ENCODE measurements at regions not wholly inside any gene's neighbourhood (a gene's known extent, or its start where the extent isn't known, plus 50 kb on each side); places are given as distances from the start of the nearest gene placed in this dataset.

GRCh38 chr4:17336524-17336961 is 175.3 kb downstream of the QDPR start:
- Histone ChIP-seq H3K4me1 (ENCODE audit: insufficient read depth, low read length, poor library complexity, severe bottlenecking) (peaks cover 9% of the 10 kb centered on the region), H3K9ac (ENCODE audit: low read depth, low read length, poor library complexity, severe bottlenecking) (no peak overlapping the region), H3K36me3 (ENCODE audit: insufficient read depth, low read length) (no peaks in the 10 kb centered on the region), H2AFZ (ENCODE audit: low read length) (no peak overlapping the region), H3K9me2 (replicated peaks; ENCODE audit: low read depth, low read length) (no peaks in the 10 kb centered on the region), H4K20me1 (ENCODE audit: insufficient read depth, low read length, poor library complexity, severe bottlenecking) (no peaks in the 10 kb centered on the region), H3K27me3 (ENCODE audit: insufficient read depth, low read length, poor library complexity, severe bottlenecking) (no peaks in the 10 kb centered on the region), H3K9me3 (ENCODE audit: insufficient read depth, low read depth, low read length) (no peaks in the 10 kb centered on the region), H3F3A (ENCODE audit: low read depth) (no peaks in the 10 kb centered on the region), H3K4me3 (ENCODE audit: low read length, poor library complexity, severe bottlenecking) (no peak overlapping the region), H3K79me2 (ENCODE audit: insufficient read depth, low read length) (no peaks in the 10 kb centered on the region), H3K4me2 (ENCODE audit: low read depth, low read length, poor library complexity, severe bottlenecking) (peak overlapping the region; percentile 27)
- TF ChIP-seq EZH2phosphoT487 (IDR thresholded peaks at IDR 0.05; ENCODE audit: borderline replicate concordance) (no peak), CTCF (conservative IDR thresholded peaks at IDR 0.05; ENCODE audit: low read length) (no peak)

GRCh38 chr4:17336069-17336468 is 175.8 kb downstream of the QDPR start:
- H3K9me3 ChIP-seq (ENCODE audit: insufficient read depth, low read depth, low read length), result no peaks in the 10 kb centered on the region
- no peaks in the 10 kb centered on the region for H3K9me2 ChIP-seq (replicated peaks; ENCODE audit: low read depth, low read length)
- no peak overlapping the region for H2AFZ ChIP-seq (ENCODE audit: low read length)
- H3K36me3 ChIP-seq (ENCODE audit: insufficient read depth, low read length), result no peaks in the 10 kb centered on the region
- TF ChIP-seq EZH2phosphoT487 (IDR thresholded peaks at IDR 0.05; ENCODE audit: borderline replicate concordance) (no peak), CTCF (conservative IDR thresholded peaks at IDR 0.05; ENCODE audit: low read length) (no peak)
- no peak overlapping the region for H3K4me3 ChIP-seq (ENCODE audit: low read length, poor library complexity, severe bottlenecking)
- no peaks in the 10 kb centered on the region for H3K79me2 ChIP-seq (ENCODE audit: insufficient read depth, low read length)
- peak overlapping the region; percentile 27 for H3K4me2 ChIP-seq (ENCODE audit: low read depth, low read length, poor library complexity, severe bottlenecking)
- no peaks in the 10 kb centered on the region for H4K20me1 ChIP-seq (ENCODE audit: insufficient read depth, low read length, poor library complexity, severe bottlenecking)
- no peaks in the 10 kb centered on the region for H3K27me3 ChIP-seq (ENCODE audit: insufficient read depth, low read length, poor library complexity, severe bottlenecking)
- H3F3A ChIP-seq (ENCODE audit: low read depth), result no peaks in the 10 kb centered on the region
- no peak overlapping the region for H3K9ac ChIP-seq (ENCODE audit: low read depth, low read length, poor library complexity, severe bottlenecking)
- H3K4me1 ChIP-seq (ENCODE audit: insufficient read depth, low read length, poor library complexity, severe bottlenecking), result peaks cover 9% of the 10 kb centered on the region

DNA sequence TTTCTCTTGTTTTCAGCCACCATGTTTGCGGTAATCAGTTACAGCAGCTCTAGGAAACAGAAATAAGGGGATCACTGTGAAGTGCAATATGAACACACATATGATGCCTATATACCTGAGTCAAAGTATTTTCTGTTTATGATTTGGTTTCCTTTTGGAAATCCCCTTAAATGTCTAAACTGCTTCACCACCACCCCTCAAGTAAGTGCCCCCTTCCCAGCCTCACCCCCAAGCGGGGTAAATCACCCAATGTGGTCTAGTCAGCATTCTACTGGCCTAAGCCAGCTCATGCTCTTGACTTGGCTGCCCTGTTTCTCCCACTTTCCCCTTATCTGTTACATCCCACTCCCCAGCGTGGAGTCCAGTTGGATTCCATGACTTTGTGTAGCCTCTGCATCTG is 176.5 kb downstream of the QDPR start:
- H3K9me2 ChIP-seq (replicated peaks; ENCODE audit: low read depth, low read length), result no peaks in the 10 kb centered on the region
- H2AFZ ChIP-seq (ENCODE audit: low read length), result no peak overlapping the region
- no peaks in the 10 kb centered on the region for H3F3A ChIP-seq (ENCODE audit: low read depth)
- no peak overlapping the region for H3K4me3 ChIP-seq (ENCODE audit: low read length, poor library complexity, severe bottlenecking)
- TF ChIP-seq CTCF (conservative IDR thresholded peaks at IDR 0.05; ENCODE audit: low read length), result no peak
- TF ChIP-seq EZH2phosphoT487 (IDR thresholded peaks at IDR 0.05; ENCODE audit: borderline replicate concordance), result no peak
- H3K36me3 ChIP-seq (ENCODE audit: insufficient read depth, low read length), result no peaks in the 10 kb centered on the region
- H3K4me2 ChIP-seq (ENCODE audit: low read depth, low read length, poor library complexity, severe bottlenecking), result no peak overlapping the region
- no peaks in the 10 kb centered on the region for H3K79me2 ChIP-seq (ENCODE audit: insufficient read depth, low read length)
- H3K9ac ChIP-seq (ENCODE audit: low read depth, low read length, poor library complexity, severe bottlenecking), result no peak overlapping the region
- H3K4me1 ChIP-seq (ENCODE audit: insufficient read depth, low read length, poor library complexity, severe bottlenecking), result peaks cover 9% of the 10 kb centered on the region
- no peaks in the 10 kb centered on the region for H3K9me3 ChIP-seq (ENCODE audit: insufficient read depth, low read depth, low read length)
- H3K27me3 ChIP-seq (ENCODE audit: insufficient read depth, low read length, poor library complexity, severe bottlenecking), result no peaks in the 10 kb centered on the region
- no peaks in the 10 kb centered on the region for H4K20me1 ChIP-seq (ENCODE audit: insufficient read depth, low read length, poor library complexity, severe bottlenecking)

All from Loucy (cell line).